Umbilical cord (tissue), 1 donor: ENCODE measurements at regions not wholly inside any gene's neighbourhood (a gene's known extent, or its start where the extent isn't known, plus 50 kb on each side); places are given as distances from the start of the nearest gene placed in this dataset.
A peak's percentile ranks its signal among the peaks of the same experiment; 100 is the strongest.
"Not testable (repeated sequence)": the region's sequence is repeated elsewhere in the genome, so short reads cannot be mapped to it uniquely, and the experiment has no call there.

Source experiments
- DNase-seq: peaks from one replicate; pipeline ENCODE4 v3.0.0-alpha.2; 2015; ENCODE audit warnings: low spot score

DNA sequence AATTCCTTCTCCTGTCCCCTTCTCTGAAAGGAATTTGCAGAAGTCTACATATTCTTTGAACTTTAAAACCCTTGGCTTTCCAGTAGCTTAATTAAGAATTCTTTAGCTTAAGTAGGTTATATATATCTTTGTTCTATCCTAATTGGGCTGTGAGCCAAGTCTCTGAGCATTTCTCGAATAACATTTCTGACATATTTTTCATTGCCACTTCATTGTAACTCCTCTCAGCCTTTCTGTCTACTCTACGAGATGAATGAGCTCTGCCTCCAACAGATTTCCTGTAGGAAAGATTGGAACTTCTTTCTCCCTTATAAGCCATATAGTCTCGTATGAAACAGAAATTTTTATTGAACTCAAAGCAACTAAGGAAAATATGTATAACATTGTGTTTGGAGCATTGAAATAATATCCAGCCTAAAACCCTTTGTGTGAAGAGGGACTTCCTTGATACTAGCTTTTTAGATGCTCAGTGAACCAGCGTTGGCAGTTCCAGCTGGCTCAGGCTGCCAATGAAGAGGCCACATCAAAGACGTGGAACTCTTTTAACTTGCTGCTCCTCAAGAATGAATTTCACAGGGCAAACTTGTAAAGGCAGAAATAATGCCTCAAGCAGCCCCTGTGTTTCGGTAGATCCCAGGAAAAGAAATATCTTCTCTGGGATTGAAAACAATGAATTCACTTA is 87.7 kb upstream of the NOX3 start:
- peak; percentile 20 for DNase-seq

DNA sequence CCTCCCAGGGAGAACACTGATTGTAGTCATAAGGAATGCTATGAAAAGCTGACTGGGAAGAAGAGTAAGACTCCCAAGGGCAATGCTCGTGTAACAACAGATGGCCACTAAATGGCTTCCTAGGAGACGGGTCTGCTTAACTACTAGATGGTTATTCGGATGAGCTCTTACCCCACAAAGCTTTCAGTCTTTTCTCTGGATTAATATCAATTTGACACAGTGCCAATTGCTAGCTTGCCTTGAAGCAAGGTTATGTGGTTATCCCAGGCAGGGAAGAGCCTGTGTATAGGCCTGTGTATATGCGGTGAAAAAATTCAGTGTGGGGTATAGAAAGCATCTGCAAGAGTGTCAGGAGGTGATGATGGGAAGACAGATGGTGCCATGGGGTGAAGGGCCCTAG is 86.4 kb upstream of the NOX3 start:
- no peak for DNase-seq

DNA sequence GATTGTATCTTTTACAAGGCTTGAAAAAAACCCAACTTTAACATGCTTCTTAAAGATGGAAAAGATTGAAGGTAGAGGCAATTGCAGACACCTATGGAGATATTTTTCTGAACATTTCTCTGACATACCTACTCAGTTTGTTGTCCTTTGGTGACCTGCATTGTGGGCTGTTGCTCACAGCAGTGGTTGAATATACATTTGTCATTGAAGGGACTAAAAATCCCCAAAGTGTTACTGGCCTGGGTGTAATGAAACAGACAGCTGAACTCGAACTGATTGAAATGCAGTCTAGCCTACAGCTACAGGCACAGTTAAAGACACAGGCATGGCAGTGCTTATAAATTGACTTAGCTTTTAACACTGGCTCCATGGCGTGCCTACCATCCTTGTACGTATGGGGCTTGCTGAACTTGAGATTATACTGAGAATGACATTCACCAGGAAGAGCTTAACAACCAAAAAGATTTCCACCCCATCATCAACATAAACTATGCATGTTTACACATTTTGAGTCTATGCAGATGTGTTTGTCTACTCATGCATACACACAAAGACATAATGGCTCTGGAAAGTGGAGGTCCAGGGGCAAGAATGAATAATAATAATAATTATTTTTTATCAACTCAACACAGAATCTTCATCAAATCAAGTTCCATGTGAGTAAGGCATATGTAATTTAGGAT is 83.2 kb upstream of the NOX3 start:
- no peak for DNase-seq

DNA sequence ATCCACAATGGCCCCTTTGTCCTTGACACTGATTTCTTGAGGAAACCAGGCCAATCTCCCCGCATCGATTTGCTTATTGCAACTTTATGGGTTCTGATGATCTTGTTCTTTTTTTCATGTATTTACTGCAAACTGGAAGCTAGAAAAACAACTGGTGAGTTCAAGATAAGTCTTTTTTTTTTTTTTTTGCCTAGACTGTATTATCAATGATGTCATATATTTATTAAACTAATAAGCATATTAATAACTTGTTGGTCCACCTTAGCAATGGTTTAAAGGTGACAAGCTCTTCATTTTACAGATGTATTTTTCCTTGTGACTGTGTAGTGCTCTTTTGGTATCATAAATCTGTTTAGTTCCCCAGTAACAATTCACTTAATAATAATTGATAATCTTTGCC is 79.0 kb upstream of the NOX3 start:
- DNase-seq: no peak

DNA sequence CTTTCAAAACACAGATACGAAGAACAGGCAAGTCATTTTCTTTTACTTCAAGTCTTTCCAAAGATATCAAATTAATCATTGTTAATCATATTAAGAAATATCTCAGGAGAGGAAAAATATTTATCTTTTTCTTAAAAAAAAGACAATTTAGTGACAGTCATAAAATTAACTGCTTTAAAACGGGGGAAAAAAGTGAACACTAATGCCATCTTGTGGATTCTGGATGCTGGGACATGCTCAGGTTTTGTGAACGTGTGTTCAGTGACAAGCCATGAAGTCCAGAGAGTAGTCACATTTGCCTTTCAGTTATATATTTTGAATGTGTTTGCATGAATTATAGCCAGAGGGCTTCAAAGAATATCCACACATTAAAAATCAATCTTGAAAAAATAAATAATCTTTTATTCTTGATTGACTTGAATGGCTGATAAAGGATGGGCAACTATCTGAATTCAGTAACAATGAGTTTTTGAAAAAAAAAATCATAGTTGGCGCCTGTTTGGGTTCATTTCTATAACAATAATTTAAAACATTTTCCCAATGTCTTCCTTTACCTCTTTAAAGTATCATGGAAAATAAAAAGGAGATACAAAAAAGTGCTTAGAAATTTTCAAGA is 74.7 kb upstream of the NOX3 start:
- peak; percentile 38 for DNase-seq

DNA sequence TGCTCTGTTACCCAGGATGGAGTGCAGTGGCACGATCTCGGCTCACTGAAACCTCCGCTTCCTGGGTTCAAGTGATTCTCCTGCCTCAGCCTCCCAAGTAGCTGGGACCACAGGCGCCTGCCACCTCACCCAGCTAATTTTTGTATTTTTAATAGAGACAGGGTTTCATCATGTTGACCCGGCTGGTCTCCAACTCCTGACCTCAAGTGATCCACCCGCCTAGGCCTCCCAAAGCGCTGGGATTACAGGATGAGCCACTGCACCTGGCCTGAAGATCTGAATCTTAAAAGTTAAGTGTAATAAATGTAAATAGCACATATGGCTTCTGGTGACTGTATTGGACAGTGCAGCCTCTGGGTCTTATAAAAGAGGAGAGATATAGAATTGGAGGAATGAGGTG is 74.2 kb upstream of the NOX3 start:
- DNase-seq: not testable (repeated sequence)

DNA sequence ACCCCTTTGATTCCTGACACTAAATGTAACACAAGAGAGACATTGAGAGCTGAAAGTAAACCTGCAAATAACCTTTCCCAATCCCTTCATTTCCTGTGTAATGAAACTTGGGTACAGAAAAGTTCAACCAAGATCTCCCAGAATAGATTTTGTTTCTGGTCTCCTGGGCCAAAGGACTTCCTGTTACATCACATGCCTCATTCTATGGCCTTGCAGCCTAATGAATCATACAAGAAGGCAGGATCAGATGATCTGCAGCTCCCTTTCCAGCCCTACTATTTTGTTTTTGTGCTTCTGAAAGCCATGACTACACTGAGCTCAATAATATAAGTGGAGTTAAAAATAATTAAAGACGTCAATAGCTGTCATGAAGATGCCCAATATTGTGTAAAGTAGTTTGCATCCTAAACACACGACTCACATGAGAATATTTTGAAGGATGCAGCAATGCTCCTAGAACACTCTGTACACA is 73.4 kb upstream of the NOX3 start:
- peak; percentile 59 for DNase-seq

DNA sequence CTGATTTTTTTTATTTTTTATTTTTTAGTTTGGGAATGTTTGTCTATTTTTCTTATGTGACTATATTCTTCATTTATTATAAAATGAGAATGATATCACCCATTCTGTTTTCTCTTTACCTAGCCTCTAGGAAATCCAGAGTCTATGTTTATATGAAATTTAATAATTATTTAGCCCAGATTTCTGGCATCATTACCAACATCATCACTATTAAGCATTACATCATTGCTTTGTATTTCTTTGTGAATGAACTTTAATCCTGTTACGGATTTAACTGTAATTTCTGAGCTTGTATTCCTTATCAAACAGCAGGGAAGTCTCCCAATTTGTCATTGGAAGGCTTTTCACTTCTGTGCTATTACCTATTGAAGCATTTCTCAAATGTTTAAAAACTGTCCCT is 72.7 kb upstream of the NOX3 start:
- no peak for DNase-seq

DNA sequence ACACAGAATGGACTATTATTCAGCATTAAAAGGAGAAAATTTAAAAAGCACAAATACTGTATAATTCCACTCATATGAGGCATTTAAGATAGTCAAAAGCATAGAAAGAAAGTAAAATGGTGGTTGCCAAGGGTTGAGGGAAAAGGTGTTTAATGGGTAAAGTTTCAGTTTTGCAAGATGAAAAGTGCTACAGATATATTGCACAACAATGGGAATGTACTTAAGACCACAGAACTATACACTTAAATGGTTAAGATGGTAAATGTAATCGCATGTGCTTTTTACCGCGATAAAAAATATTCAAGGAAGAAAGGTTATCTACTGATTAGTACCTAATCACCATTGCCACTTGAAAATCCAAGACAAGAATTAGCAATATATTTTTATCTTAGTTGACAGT is 71.8 kb upstream of the NOX3 start:
- no peak for DNase-seq

DNA sequence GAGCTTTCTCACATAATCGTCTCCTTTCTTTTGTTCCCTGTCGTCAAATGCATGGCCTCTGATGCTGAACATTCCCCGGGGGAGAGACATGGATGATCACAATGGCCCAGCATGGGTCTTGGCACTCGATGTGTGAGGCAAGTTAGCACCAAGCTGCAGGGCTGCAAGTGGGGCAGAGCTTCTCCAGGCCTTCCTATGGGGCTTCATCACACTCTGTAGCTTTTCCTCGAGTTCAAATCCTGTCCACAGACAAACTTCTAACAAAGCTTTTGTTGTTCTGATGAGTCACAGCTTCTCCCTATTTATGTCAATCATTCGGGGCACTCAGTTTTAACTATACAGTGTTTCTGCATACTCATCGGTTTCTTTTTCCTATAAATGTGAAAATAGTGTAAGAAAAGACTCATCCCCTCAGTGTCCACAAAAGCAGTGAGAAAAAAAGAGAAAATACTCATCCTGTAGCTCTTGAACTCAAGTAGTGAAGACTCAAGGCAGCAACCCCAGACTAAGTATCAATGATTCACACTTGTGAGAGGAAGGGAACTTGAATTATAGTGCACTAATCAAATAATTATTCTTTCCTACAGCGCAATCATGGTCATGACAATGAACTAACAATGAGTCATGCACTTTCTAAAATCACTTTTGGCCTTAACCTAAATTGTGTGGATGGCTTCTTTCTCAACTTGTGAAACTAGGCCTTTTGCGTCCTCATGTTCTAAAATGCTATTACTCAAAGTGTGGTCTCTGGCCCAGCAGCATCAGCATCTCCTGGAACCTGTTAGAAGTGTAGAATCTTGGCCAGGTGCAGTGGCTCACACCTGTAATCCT is 68.4 kb upstream of the NOX3 start:
- DNase-seq: no peak

DNA sequence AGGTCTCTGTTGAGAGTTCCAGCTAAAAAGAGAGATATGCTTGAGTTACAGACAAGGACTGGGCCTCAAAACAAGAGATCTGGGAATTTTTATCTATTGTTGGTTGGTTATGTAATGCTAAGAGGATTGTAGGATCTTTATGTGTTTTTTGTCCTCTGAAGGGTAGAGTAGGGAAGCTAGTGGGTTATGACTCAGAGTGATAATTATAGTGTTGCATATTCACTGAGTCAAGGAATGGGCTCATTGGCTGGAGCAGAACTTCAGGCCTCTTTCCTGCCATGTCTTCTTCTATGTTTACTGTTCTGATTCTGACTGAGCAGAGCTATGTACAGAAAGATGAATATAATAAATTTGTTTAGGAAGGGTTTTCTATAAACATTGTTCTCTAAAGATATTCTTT is 66.1 kb upstream of the NOX3 start:
- peak; percentile 22 for DNase-seq

DNA sequence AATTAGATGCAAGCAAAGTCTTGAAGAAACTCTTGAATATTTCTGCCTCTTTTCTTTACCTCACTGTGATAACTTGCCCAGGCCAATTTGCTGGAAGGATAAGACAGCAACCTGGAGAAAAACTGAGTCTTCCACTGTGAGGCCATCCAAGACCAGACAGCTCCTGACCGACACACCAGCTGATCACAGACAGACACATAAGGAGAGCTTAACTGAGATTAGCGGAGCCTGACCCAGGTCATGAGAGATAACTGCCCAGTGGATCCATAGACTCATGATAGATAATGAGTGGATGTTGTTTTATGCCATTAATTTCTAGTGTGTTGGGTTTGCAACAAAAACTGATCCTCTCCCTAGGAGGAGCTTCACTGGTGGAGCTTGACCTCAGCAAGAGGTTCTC is 64.4 kb upstream of the NOX3 start:
- no peak for DNase-seq

DNA sequence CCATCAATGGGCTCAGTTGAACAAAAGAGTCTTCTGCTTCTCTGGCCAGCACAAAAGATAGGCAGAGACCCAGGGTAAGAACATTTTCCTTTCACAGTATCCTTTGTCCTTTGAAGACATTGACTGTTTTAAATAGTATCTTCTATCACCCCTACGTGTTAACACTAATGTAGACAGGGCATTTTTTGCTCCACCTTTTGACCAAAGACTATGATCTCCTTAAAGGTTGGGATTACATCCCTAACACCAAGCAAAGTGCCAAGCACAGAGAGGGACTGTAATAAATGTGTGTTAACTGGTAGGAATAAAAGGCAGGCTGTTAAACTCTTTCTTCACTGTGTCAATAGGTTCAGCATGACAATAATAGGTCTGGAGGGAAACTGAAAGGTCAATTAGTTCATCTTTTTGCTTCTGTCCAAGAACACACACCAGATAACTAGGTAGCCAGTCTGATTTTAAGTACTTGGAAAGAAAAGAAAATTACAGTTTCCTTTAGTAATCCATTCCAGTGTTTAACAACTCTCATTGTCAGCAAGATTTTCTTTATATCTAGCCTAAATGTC is 63.6 kb upstream of the NOX3 start:
- no peak for DNase-seq

DNA sequence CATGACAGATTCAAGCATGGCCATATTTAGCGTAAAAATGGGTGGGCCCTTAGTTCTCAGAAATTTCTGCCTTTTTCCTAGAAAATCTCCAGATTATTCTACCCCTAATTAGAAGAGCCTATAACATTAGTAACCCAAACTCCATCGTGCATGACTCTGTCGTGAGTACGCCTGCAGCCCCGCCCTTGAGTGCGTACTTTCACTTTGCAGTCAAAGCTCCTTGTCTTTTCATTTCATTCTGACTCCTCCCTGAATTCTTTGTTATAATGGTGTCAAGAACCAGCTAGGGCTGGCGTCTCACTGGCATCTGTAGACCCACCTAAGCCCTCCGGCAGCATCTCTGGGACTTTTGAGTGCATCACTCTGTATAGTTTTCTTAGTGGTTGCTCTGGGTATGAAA is 61.7 kb upstream of the NOX3 start:
- DNase-seq: no peak

DNA sequence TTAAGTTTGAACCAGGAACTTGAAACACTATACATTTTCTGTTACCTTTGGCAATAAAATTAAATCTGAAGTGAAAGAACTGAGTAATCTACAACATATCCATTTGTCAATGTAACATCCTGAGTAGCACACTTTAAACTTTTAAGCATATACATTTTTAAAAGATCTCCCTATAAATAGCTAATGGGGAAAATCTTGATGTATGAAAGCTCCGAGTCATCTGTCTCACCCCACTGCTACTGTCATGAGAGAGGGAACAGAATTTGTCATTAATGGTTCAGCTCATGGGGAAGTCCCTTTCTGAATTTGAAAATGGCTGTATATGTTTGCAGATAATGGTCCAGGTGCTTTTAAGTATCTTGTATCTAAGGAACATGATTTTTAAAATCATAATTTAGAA is 55.2 kb upstream of the NOX3 start:
- DNase-seq: no peak

DNA sequence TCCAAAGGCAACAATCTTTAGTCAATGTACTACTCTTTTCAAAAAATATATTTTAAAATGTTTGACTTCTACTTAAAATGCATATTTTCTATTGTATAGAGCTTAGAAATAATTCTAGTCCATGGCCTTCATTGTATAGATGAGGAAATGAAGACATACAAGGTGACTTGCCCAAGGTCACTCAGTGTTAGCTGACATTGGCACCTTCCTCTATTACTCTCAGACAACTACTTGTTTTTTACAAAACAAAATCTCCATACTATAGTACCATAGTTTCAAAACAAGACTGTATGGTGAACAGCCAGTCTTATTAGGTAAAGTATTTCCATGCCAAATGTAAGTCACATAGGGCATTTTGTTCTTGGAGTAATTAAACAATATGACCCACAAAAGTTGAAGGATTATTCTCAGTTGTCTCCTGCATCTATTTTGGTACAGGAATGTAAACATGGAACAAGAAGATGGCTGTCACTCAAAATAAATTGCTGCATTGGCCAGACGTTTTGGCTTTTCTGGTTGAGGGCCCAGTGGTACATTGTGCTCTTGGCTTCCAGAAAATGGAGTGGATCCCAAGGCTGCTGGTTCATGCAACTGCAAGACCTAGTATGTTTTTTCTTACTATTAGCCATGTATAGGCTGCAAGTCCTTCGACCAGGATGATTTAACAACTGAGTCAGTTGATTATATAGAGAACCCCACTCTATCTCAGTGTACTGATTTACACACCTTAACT is 54.3 kb upstream of the NOX3 start:
- DNase-seq: no peak

DNA sequence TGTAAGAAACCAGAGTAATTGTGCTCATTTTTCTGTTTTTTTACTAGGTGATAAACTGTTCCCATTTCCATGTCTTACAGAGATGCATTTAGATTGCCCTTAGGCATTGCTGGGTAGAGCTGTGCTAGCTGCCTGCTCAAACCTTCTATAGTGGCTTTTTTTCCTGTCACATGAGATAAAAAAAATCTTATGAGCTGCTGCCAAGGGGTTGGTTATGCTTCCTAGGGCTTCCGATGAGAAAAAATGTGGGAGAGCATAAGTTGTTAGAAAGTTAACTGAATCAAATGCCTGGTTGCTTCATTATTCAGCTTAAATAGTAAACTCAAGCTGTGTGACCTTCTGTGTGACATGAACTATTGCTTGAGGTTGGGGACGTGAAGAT is 50.0 kb upstream of the NOX3 start:
- DNase-seq: no peak
